ENCODE measurements at regions not wholly inside any gene's neighbourhood (a gene's known extent, or its start where the extent isn't known, plus 50 kb on each side); places are given as distances from the start of the nearest gene placed in this dataset.
"Not testable (repeated sequence)": the region's sequence is repeated elsewhere in the genome, so short reads cannot be mapped to it uniquely, and the experiment has no call there.

GRCh38 chr5:44044549-44044948, 344.7 kb downstream of the FGF10 start:
- not testable (repeated sequence) for TF ChIP-seq CTCF (IDR thresholded peaks at IDR 0.05; ENCODE audit: poor library complexity, severe bottlenecking); EZH2 (IDR thresholded peaks at IDR 0.05; ENCODE audit: borderline replicate concordance, insufficient read depth, low read length, poor library complexity, severe bottlenecking); EP300 (conservative IDR thresholded peaks at IDR 0.05; ENCODE audit: poor library complexity, severe bottlenecking); MXI1 (conservative IDR thresholded peaks at IDR 0.05; ENCODE audit: poor library complexity, severe bottlenecking)

All from neural cell (in vitro differentiated cells).